HEK293 (cell line): ENCODE measurements at regions not wholly inside any gene's neighbourhood (a gene's known extent, or its start where the extent isn't known, plus 50 kb on each side); places are given as distances from the start of the nearest gene placed in this dataset.

Source experiments
- CTCF ChIA-PET: fragments of 350-600 bp; formaldehyde crosslinking; extraction: SDS; loops from one replicate; lab custom pipeline; 2021; ENCODE audit warnings: antibody characterized with exemption; lab: Yijun Ruan, JAX
- POLR2A ChIA-PET: fragments of 300-600 bp; formaldehyde crosslinking; extraction: SDS; loops from one replicate; lab custom pipeline; 2020; ENCODE audit warnings: antibody characterized with exemption, inconsistent platforms; lab: Yijun Ruan, JAX
- H3K27ac ChIP-seq: fragments of 200-500 bp; sonication (Bioruptor generic); 2 replicates; pipeline ENCODE4 v1.5.1; 2014; ENCODE audit warnings: low read depth, low read length, control low read depth, inconsistent platforms; ENCODE audit errors: extremely low read depth
- H3K36me3 ChIP-seq, 2 experiments: fragments of 200-500 bp in 1 of 2; sonication (Bioruptor generic) in 1 of 2; 1 replicate in 1 of 2; 2 replicates in 1 of 2; pipeline ENCODE4 v1.5.1; 2014 to 2017; ENCODE audit warnings: inconsistent platforms in 2 of 2, low read length in 2 of 2; ENCODE audit not compliant: control insufficient read depth in 2 of 2, insufficient read depth in 1 of 2
- H3K4me1 ChIP-seq: fragments of 200-500 bp; sonication (Bioruptor generic); 2 replicates; pipeline ENCODE4 v1.5.1; 2014; ENCODE audit warnings: mild to moderate bottlenecking, low read length, inconsistent platforms; ENCODE audit not compliant: control insufficient read depth, insufficient read depth
- H3K4me3 ChIP-seq: 2 replicates; pipeline ENCODE4 v1.5.1; 2011; ENCODE audit warnings: low read depth, mild to moderate bottlenecking, control low read depth, low read length, moderate library complexity
- H3K9me3 ChIP-seq: fragments of 200-500 bp; sonication (Bioruptor generic); 2 replicates; pipeline ENCODE4 v1.5.1; 2014; ENCODE audit warnings: low read depth, low read length, inconsistent platforms; ENCODE audit not compliant: control insufficient read depth, insufficient read depth
- CTCF ChIP-seq: fragments of 450-650 bp; formaldehyde crosslinking; IDR thresholded peaks from 2 replicates; pipeline ENCODE4 v1.5.1; 2016; ENCODE audit warnings: missing biosample characterization, missing genetic modification characterization
- KLF7 ChIP-seq: fragments of 450-650 bp; formaldehyde crosslinking; IDR thresholded peaks from 2 replicates; pipeline ENCODE4 v1.5.1; 2016; ENCODE audit warnings: missing biosample characterization, missing genetic modification characterization, borderline replicate concordance
- OSR2 ChIP-seq: fragments of 450-650 bp; formaldehyde crosslinking; IDR thresholded peaks from 2 replicates; pipeline ENCODE4 v1.5.1; 2016; ENCODE audit warnings: missing biosample characterization, missing genetic modification characterization
- PRDM1 ChIP-seq: fragments of 450-650 bp; formaldehyde crosslinking; IDR thresholded peaks from 2 replicates; pipeline ENCODE4; 2016; ENCODE audit warnings: missing biosample characterization, missing genetic modification characterization
- SETDB1 ChIP-seq: IDR thresholded peaks from one replicate; pipeline ENCODE4 v1.6.1; 2017; ENCODE audit warnings: mild to moderate bottlenecking, low read length, moderate library complexity, mixed read lengths; ENCODE audit not compliant: insufficient read length
- ZBTB10 ChIP-seq: fragments of 450-650 bp; formaldehyde crosslinking; IDR thresholded peaks from 2 replicates; pipeline ENCODE4 v1.5.1; 2016; ENCODE audit warnings: missing biosample characterization, missing genetic modification characterization
- ZNF157 ChIP-seq: fragments of 450-650 bp; formaldehyde crosslinking; IDR thresholded peaks from 2 replicates; pipeline ENCODE4 v1.5.1; 2016; ENCODE audit warnings: missing biosample characterization, missing genetic modification characterization
- ZNF174 ChIP-seq: fragments of 450-650 bp; formaldehyde crosslinking; IDR thresholded peaks from 2 replicates; pipeline ENCODE4 v1.5.0; 2017; ENCODE audit warnings: missing biosample characterization, mild to moderate bottlenecking, missing genetic modification characterization
- ZNF2 ChIP-seq: fragments of 450-650 bp; formaldehyde crosslinking; IDR thresholded peaks from 2 replicates; pipeline ENCODE4 v1.5.1; 2016; ENCODE audit warnings: missing biosample characterization, missing genetic modification characterization
- ZNF214 ChIP-seq: fragments of 450-650 bp; formaldehyde crosslinking; IDR thresholded peaks from 2 replicates; pipeline ENCODE4 v1.5.1; 2017; ENCODE audit warnings: missing biosample characterization, mild to moderate bottlenecking, missing genetic modification characterization, borderline replicate concordance
- ZNF350 ChIP-seq: fragments of 450-650 bp; formaldehyde crosslinking; IDR thresholded peaks from 2 replicates; pipeline ENCODE4 v1.5.0; 2017; ENCODE audit warnings: missing biosample characterization, mild to moderate bottlenecking, missing genetic modification characterization
- ZNF354C ChIP-seq: fragments of 450-650 bp; formaldehyde crosslinking; IDR thresholded peaks from 2 replicates; pipeline ENCODE4 v1.5.1; 2016; ENCODE audit warnings: missing biosample characterization, missing genetic modification characterization, low read depth, borderline replicate concordance
- ZNF501 ChIP-seq: fragments of 450-650 bp; formaldehyde crosslinking; IDR thresholded peaks from 2 replicates; pipeline ENCODE4 v1.5.1; 2016; ENCODE audit warnings: missing biosample characterization, missing genetic modification characterization
- ZNF561 ChIP-seq: fragments of 450-650 bp; IDR thresholded peaks from 2 replicates; pipeline ENCODE4 v1.5.1; 2018; ENCODE audit warnings: missing biosample characterization, missing genetic modification characterization, borderline replicate concordance
- ZNF670 ChIP-seq: fragments of 450-650 bp; formaldehyde crosslinking; IDR thresholded peaks from 2 replicates; pipeline ENCODE4 v1.5.1; 2016; ENCODE audit warnings: missing biosample characterization, missing genetic modification characterization, low read depth
- ZNF777 ChIP-seq: fragments of 450-650 bp; formaldehyde crosslinking; IDR thresholded peaks from 2 replicates; pipeline ENCODE4 v1.5.1; 2017; ENCODE audit warnings: missing biosample characterization, missing genetic modification characterization, borderline replicate concordance
- ZSCAN18 ChIP-seq: fragments of 450-650 bp; formaldehyde crosslinking; IDR thresholded peaks from 2 replicates; pipeline ENCODE4 v1.5.1; 2016; ENCODE audit warnings: missing biosample characterization, missing genetic modification characterization
- TF ChIP-seq, protein P1 (sequence below): fragments of 450-650 bp; formaldehyde crosslinking; IDR thresholded peaks from 2 replicates; pipeline ENCODE4 v1.5.1; 2016; ENCODE audit warnings: missing biosample characterization, missing genetic modification characterization
- TF ChIP-seq, protein P2 (sequence below): fragments of 450-650 bp; formaldehyde crosslinking; IDR thresholded peaks from 2 replicates; pipeline ENCODE4 v1.5.1; 2016; ENCODE audit warnings: missing biosample characterization, missing genetic modification characterization, borderline replicate concordance

DNA sequence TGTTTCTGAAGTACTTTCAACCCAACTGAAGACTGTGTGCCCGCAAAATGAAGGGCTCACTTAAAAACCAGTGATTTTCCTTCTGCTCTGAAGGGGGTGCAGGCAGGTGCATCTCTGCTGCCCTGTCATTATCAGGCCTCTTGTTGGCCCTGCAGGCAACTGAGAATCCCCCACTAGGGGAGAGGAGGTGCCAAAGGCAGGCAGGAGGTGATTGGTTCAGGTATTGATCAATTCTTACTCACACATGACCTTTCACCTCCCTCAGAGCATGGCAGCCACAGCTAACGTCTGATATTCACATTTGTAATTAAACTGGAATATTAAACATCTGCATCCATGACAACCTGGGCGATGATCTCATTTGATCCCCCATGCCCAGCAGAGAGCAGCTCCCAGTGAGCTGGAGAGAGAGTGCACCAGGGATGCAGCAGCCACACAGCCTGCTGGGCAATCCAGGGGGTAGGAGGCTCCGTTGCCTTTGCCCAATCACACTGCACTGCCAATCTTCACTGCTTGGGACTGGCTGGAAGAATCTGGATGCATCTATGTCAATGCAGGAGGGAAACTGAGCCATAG, 267.9 kb upstream of the TSHZ3 start:
- no peaks in the 10 kb centered on the region for H3K9me3 ChIP-seq

DNA sequence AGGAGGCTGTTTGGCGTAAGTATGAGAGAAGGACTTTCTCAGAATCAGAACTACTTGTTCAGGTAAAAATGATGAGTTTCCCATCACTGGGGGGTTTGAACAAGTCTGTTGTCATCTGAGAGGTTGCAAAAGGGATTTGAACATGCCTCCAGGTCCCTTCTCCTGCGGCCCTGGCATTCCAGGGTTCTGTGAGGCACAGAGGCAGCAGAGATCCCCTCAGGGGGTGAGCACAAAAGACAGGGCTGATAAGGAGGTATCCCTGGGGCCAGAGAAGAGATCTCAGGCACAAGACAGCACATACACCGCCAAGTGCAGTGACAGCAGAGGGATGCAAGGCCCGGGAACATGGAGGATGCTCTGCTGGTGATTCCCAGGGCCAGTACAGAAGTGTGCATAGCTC, 275.8 kb upstream of the TSHZ3 start:
- H3K9me3 ChIP-seq, result peaks cover 4% of the 10 kb centered on the region; the same call in 1 of the 2 replicates
- CTCF ChIA-PET, result interaction anchor here (0.5 kb wide), 1 partner anchor 218 kb away, joined by 4 read pairs; no protein-coding TSS in a partner anchor
- POLR2A ChIA-PET, result no interaction called here
- no peaks in the 10 kb centered on the region for H3K4me1 ChIP-seq
- H3K27ac ChIP-seq, result no peak overlapping the region
- no peaks in the 10 kb centered on the region for H3K36me3 ChIP-seq
- TF ChIP-seq, protein P1, sequence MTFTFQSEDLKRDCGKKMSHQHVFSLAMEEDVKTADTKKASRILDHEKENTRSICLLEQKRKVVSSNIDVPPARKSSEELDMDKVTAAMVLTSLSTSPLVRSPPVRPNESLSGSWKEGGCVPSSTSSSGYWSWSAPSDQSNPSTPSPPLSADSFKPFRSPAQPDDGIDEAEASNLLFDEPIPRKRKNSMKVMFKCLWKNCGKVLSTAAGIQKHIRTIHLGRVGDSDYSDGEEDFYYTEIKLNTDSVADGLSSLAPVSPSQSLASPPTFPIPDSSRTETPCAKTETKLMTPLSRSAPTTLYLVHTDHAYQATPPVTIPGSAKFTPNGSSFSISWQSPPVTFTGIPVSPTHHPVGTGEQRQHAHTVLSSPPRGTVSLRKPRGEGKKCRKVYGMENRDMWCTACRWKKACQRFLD, result no peak
- TF ChIP-seq SETDB1, result no peak
- no peak for TF ChIP-seq CTCF (tag by site-specific recombination)
- TF ChIP-seq ZNF670 (tag by site-specific recombination), result no peak
- no peak for TF ChIP-seq ZNF350
- no peak for TF ChIP-seq ZBTB10
- H3K4me3 ChIP-seq, result no peak overlapping the region

More for the DNA sequence above, 267.9 kb upstream of the TSHZ3 start:
- Histone ChIP-seq H3K36me3 (no peaks in the 10 kb centered on the region), H3K27ac (no peak overlapping the region), H3K4me1 (no peaks in the 10 kb centered on the region)
- CTCF ChIA-PET, result interaction anchor here (0.6 kb wide), 1 partner anchor 817 kb away, joined by 3 read pairs; no protein-coding TSS in a partner anchor
- POLR2A ChIA-PET, result no interaction called here
- no peak for TF ChIP-seq PRDM1 (tag by site-specific recombination)
- TF ChIP-seq, protein P2, sequence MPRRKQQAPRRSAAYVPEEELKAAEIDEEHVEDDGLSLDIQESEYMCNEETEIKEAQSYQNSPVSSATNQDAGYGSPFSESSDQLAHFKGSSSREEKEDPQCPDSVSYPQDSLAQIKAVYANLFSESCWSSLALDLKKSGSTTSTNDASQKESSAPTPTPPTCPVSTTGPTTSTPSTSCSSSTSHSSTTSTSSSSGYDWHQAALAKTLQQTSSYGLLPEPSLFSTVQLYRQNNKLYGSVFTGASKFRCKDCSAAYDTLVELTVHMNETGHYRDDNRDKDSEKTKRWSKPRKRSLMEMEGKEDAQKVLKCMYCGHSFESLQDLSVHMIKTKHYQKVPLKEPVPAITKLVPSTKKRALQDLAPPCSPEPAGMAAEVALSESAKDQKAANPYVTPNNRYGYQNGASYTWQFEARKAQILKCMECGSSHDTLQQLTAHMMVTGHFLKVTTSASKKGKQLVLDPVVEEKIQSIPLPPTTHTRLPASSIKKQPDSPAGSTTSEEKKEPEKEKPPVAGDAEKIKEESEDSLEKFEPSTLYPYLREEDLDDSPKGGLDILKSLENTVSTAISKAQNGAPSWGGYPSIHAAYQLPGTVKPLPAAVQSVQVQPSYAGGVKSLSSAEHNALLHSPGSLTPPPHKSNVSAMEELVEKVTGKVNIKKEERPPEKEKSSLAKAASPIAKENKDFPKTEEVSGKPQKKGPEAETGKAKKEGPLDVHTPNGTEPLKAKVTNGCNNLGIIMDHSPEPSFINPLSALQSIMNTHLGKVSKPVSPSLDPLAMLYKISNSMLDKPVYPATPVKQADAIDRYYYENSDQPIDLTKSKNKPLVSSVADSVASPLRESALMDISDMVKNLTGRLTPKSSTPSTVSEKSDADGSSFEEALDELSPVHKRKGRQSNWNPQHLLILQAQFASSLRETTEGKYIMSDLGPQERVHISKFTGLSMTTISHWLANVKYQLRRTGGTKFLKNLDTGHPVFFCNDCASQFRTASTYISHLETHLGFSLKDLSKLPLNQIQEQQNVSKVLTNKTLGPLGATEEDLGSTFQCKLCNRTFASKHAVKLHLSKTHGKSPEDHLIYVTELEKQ (tag by site-specific recombination), result no peak
- TF ChIP-seq KLF7 (tag by site-specific recombination), result no peak
- no peak for TF ChIP-seq ZSCAN18 (tag by site-specific recombination)
- no peak for TF ChIP-seq ZNF157 (tag by site-specific recombination)
- no peak for TF ChIP-seq ZNF561
- no peak for TF ChIP-seq ZNF214 (tag by site-specific recombination)
- no peak for TF ChIP-seq ZNF777 (tag by site-specific recombination)
- no peak for TF ChIP-seq ZNF501 (tag by site-specific recombination)
- no peak for TF ChIP-seq ZNF174 (tag by site-specific recombination)
- TF ChIP-seq ZNF354C (tag by site-specific recombination), result no peak
- TF ChIP-seq, protein P1, result no peak
- no peak for TF ChIP-seq ZNF2
- TF ChIP-seq OSR2 (tag by site-specific recombination), result no peak
- TF ChIP-seq, all 188 proteins: peak for 0
- H3K4me3 ChIP-seq, result no peak overlapping the region
